ENCODE measurements at regions not wholly inside any gene's neighbourhood (a gene's known extent, or its start where the extent isn't known, plus 50 kb on each side); places are given as distances from the start of the nearest gene placed in this dataset.

GRCh38 chr3:132189601-132190000 lies 127.6 kb upstream of the ACP3 start:
- no peak for DNase-seq

- no peak for DNase-seq
Measured at GRCh38 chr3:132196113-132196512, 121.1 kb upstream of the ACP3 start.

- no peak for DNase-seq
Measured at GRCh38 chr3:132198516-132198915, 118.7 kb upstream of the ACP3 start.

- no peak for DNase-seq
Measured at GRCh38 chr3:132199451-132199850, 117.8 kb upstream of the ACP3 start.

- no peak for DNase-seq
Measured at GRCh38 chr3:132202586-132202985, 114.6 kb upstream of the ACP3 start.

GRCh38 chr3:132203889-132204596 lies 113.2 kb upstream of the ACP3 start:
- no peak for DNase-seq

GRCh38 chr3:132205609-132206008 lies 111.6 kb upstream of the ACP3 start:
- DNase-seq, result no peak

GRCh38 chr3:132209855-132210254 lies 107.4 kb upstream of the ACP3 start:
- DNase-seq, result no peak

GRCh38 chr3:132210476-132211346 lies 106.5 kb upstream of the ACP3 start:
- DNase-seq, result peak in 1 of 2 experiments; percentile 14

GRCh38 chr3:132211896-132212295 lies 105.3 kb upstream of the ACP3 start:
- DNase-seq, result peak; percentile 59 to 73

- DNase-seq, result no peak
Measured at GRCh38 chr3:132218817-132219755, 98.1 kb upstream of the ACP3 start.

- DNase-seq, result no peak
Measured at GRCh38 chr3:132220986-132221385, 96.2 kb upstream of the ACP3 start.

- DNase-seq, result no peak
Measured at GRCh38 chr3:132222868-132223538, 94.2 kb upstream of the ACP3 start.

- DNase-seq, result no peak
Measured at GRCh38 chr3:132225664-132226063, 91.5 kb upstream of the ACP3 start.

GRCh38 chr3:132228923-132229322 lies 88.3 kb upstream of the ACP3 start:
- no peak for DNase-seq

GRCh38 chr3:132229641-132230040 lies 87.6 kb upstream of the ACP3 start:
- no peak for DNase-seq

- DNase-seq, result no peak
Measured at GRCh38 chr3:132230156-132231000, 86.8 kb upstream of the ACP3 start.

GRCh38 chr3:132231633-132232032 lies 85.6 kb upstream of the ACP3 start:
- no peak for DNase-seq

- DNase-seq, result no peak
Measured at GRCh38 chr3:132232231-132232792, 84.9 kb upstream of the ACP3 start.

- DNase-seq, result no peak
Measured at GRCh38 chr3:132236701-132237651, 80.2 kb upstream of the ACP3 start.
